ENCODE measurements at regions not wholly inside any gene's neighbourhood (a gene's known extent, or its start where the extent isn't known, plus 50 kb on each side); places are given as distances from the start of the nearest gene placed in this dataset.
A peak's percentile ranks its signal among the peaks of the same experiment; 100 is the strongest.
"Not testable (repeated sequence)": the region's sequence is repeated elsewhere in the genome, so short reads cannot be mapped to it uniquely, and the experiment has no call there.

- DNase-seq: not testable (repeated sequence)
Observed at GRCh38 chr16:29578898-29579297, 72.7 kb upstream of the NPIPB12 start.

GRCh38 chr16:29581764-29582163 is 75.6 kb upstream of the NPIPB12 start:
- DNase-seq: not testable (repeated sequence)

GRCh38 chr16:29591919-29592318 is 71.1 kb upstream of the SPN start:
- DNase-seq: not testable (repeated sequence)

- DNase-seq: not testable (repeated sequence)
Observed at GRCh38 chr16:29594269-29594925, 68.7 kb upstream of the SPN start.

GRCh38 chr16:29594926-29595838 is 67.9 kb upstream of the SPN start:
- peak; percentile 73 for DNase-seq

- not testable (repeated sequence) for DNase-seq
Observed at GRCh38 chr16:29597030-29597429, 66.0 kb upstream of the SPN start.

- not testable (repeated sequence) for DNase-seq
Observed at GRCh38 chr16:29600111-29601000, 62.7 kb upstream of the SPN start.

- DNase-seq: not testable (repeated sequence)
Observed at GRCh38 chr16:29602247-29602625, 60.8 kb upstream of the SPN start.

GRCh38 chr16:29602683-29603088 is 60.4 kb upstream of the SPN start:
- not testable (repeated sequence) for DNase-seq

GRCh38 chr16:29604631-29605549 is 58.2 kb upstream of the SPN start:
- DNase-seq: not testable (repeated sequence)

- DNase-seq: not testable (repeated sequence)
Observed at GRCh38 chr16:29605593-29606205, 57.3 kb upstream of the SPN start.

GRCh38 chr16:29606669-29607427 is 56.2 kb upstream of the SPN start:
- not testable (repeated sequence) for DNase-seq

GRCh38 chr16:29607428-29607823 is 55.6 kb upstream of the SPN start:
- not testable (repeated sequence) for DNase-seq

GRCh38 chr16:29612381-29613306 is 50.4 kb upstream of the SPN start:
- DNase-seq: not testable (repeated sequence)

Measured in COR-L47 (cell line).